ENCODE measurements at regions not wholly inside any gene's neighbourhood (a gene's known extent, or its start where the extent isn't known, plus 50 kb on each side); places are given as distances from the start of the nearest gene placed in this dataset.

GRCh38 chr4:106473515-106473914, 104.9 kb upstream of the GIMD1 start:
- TF ChIP-seq YY1 (IDR thresholded peaks at IDR 0.05; ENCODE audit: insufficient read depth, insufficient read length) (no peak), SUZ12 (IDR thresholded peaks at IDR 0.05; ENCODE audit: extremely low read depth, insufficient read depth, insufficient read length) (no peak), ZNF274 (IDR thresholded peaks at IDR 0.05; ENCODE audit: low read depth, low read length) (no peak)
